ENCODE measurements at regions not wholly inside any gene's neighbourhood (a gene's known extent, or its start where the extent isn't known, plus 50 kb on each side); places are given as distances from the start of the nearest gene placed in this dataset.

GRCh38 chr5:68922172-68922987 is 171.4 kb upstream of the SLC30A5 start:
- TF ChIP-seq TAF1 (IDR thresholded peaks at IDR 0.05; ENCODE audit: borderline replicate concordance, low read depth, low read length) = no peak
- TF ChIP-seq POLR2A (IDR thresholded peaks at IDR 0.05; ENCODE audit: low read depth, low read length) = no peak
- no peak for TF ChIP-seq POLR2AphosphoS5 (IDR thresholded peaks at IDR 0.05; ENCODE audit: low read depth, low read length)
- DNase-seq (ENCODE audit: insufficient read length) = no peak
- no peak for FAIRE-seq

- no peak for TF ChIP-seq POLR2AphosphoS5 (IDR thresholded peaks at IDR 0.05; ENCODE audit: low read depth, low read length)
- TF ChIP-seq POLR2A (IDR thresholded peaks at IDR 0.05; ENCODE audit: low read depth, low read length) = no peak
- no peak for TF ChIP-seq TAF1 (IDR thresholded peaks at IDR 0.05; ENCODE audit: borderline replicate concordance, low read depth, low read length)
- no peak for FAIRE-seq
- no peak for DNase-seq (ENCODE audit: insufficient read length)
These were observed 169.2 kb upstream of the SLC30A5 start for GRCh38 chr5:68924481-68925145.

GRCh38 chr5:68928617-68929302 is 165.1 kb upstream of the SLC30A5 start:
- FAIRE-seq (no peak), DNase-seq (ENCODE audit: insufficient read length) (no peak)
- TF ChIP-seq POLR2A (IDR thresholded peaks at IDR 0.05; ENCODE audit: low read depth, low read length) = no peak

- TF ChIP-seq POLR2AphosphoS5 (IDR thresholded peaks at IDR 0.05; ENCODE audit: low read depth, low read length) = no peak
- no peak for TF ChIP-seq POLR2A (IDR thresholded peaks at IDR 0.05; ENCODE audit: low read depth, low read length)
- TF ChIP-seq TAF1 (IDR thresholded peaks at IDR 0.05; ENCODE audit: borderline replicate concordance, low read depth, low read length) = no peak
- FAIRE-seq (no peak), DNase-seq (ENCODE audit: insufficient read length) (no peak)
These were observed 163.7 kb upstream of the SLC30A5 start for GRCh38 chr5:68930139-68930538.

GRCh38 chr5:68932830-68933434 is 160.9 kb upstream of the SLC30A5 start:
- no peak for FAIRE-seq
- no peak for TF ChIP-seq POLR2A (IDR thresholded peaks at IDR 0.05; ENCODE audit: low read depth, low read length)
- no peak for TF ChIP-seq TAF1 (IDR thresholded peaks at IDR 0.05; ENCODE audit: borderline replicate concordance, low read depth, low read length)
- TF ChIP-seq POLR2AphosphoS5 (IDR thresholded peaks at IDR 0.05; ENCODE audit: low read depth, low read length) = no peak
- no peak for DNase-seq (ENCODE audit: insufficient read length)

- TF ChIP-seq TAF1 (IDR thresholded peaks at IDR 0.05; ENCODE audit: borderline replicate concordance, low read depth, low read length) = no peak
- DNase-seq (ENCODE audit: insufficient read length) (no peak), FAIRE-seq (no peak)
These were observed 151.6 kb upstream of the SLC30A5 start for GRCh38 chr5:68942169-68942568.

GRCh38 chr5:68946728-68947127 is 147.1 kb upstream of the SLC30A5 start:
- TF ChIP-seq TAF1 (IDR thresholded peaks at IDR 0.05; ENCODE audit: borderline replicate concordance, low read depth, low read length) (no peak), POLR2A (IDR thresholded peaks at IDR 0.05; ENCODE audit: low read depth, low read length) (no peak), POLR2AphosphoS5 (IDR thresholded peaks at IDR 0.05; ENCODE audit: low read depth, low read length) (no peak)
- FAIRE-seq (no peak), DNase-seq (ENCODE audit: insufficient read length) (no peak)

GRCh38 chr5:68947986-68948385 is 145.8 kb upstream of the SLC30A5 start:
- FAIRE-seq (no peak), DNase-seq (ENCODE audit: insufficient read length) (no peak)
- TF ChIP-seq POLR2AphosphoS5 (IDR thresholded peaks at IDR 0.05; ENCODE audit: low read depth, low read length) (no peak), TAF1 (IDR thresholded peaks at IDR 0.05; ENCODE audit: borderline replicate concordance, low read depth, low read length) (no peak), POLR2A (IDR thresholded peaks at IDR 0.05; ENCODE audit: low read depth, low read length) (no peak)

- no peak for FAIRE-seq
- DNase-seq (ENCODE audit: insufficient read length) = no peak
- TF ChIP-seq TAF1 (IDR thresholded peaks at IDR 0.05; ENCODE audit: borderline replicate concordance, low read depth, low read length) (no peak), POLR2AphosphoS5 (IDR thresholded peaks at IDR 0.05; ENCODE audit: low read depth, low read length) (no peak), POLR2A (IDR thresholded peaks at IDR 0.05; ENCODE audit: low read depth, low read length) (no peak)
These were observed 144.6 kb upstream of the SLC30A5 start for GRCh38 chr5:68949256-68949655.

GRCh38 chr5:68949711-68950110 is 144.1 kb upstream of the SLC30A5 start:
- DNase-seq (ENCODE audit: insufficient read length) = no peak
- no peak for FAIRE-seq
- TF ChIP-seq TAF1 (IDR thresholded peaks at IDR 0.05; ENCODE audit: borderline replicate concordance, low read depth, low read length) = no peak
- TF ChIP-seq POLR2A (IDR thresholded peaks at IDR 0.05; ENCODE audit: low read depth, low read length) = no peak
- TF ChIP-seq POLR2AphosphoS5 (IDR thresholded peaks at IDR 0.05; ENCODE audit: low read depth, low read length) = no peak

- DNase-seq (ENCODE audit: insufficient read length) (no peak), FAIRE-seq (no peak)
- TF ChIP-seq TAF1 (IDR thresholded peaks at IDR 0.05; ENCODE audit: borderline replicate concordance, low read depth, low read length) (no peak), POLR2AphosphoS5 (IDR thresholded peaks at IDR 0.05; ENCODE audit: low read depth, low read length) (no peak), POLR2A (IDR thresholded peaks at IDR 0.05; ENCODE audit: low read depth, low read length) (no peak)
These were observed 143.7 kb upstream of the SLC30A5 start for GRCh38 chr5:68950125-68950524.

Data from GM12892 (cell line).